Stimulated activated CD4-positive, alpha-beta T cell treated with anti-CD3 and anti-CD28 coated beads, Interleukin-15, amount 100 ng/mL, for 1 hour (primary cell): ENCODE measurements at regions not wholly inside any gene's neighbourhood (a gene's known extent, or its start where the extent isn't known, plus 50 kb on each side); places are given as distances from the start of the nearest gene placed in this dataset.
"Not testable (repeated sequence)": the region's sequence is repeated elsewhere in the genome, so short reads cannot be mapped to it uniquely, and the experiment has no call there.

Experiments
- DNase-seq, 2 donors: peaks; one replicate each; pipeline ENCODE4 v3.0.0-alpha.2; 2020; ENCODE audit warnings: low read depth in 1 of 2, low spot score in 1 of 2

- no peak for DNase-seq
Measured at GRCh38 chr9:124084087-124084486, 72.5 kb downstream of the LHX2 start.

GRCh38 chr9:124087226-124087625 lies 75.7 kb downstream of the LHX2 start:
- DNase-seq, result no peak

- DNase-seq, result no peak
Measured at GRCh38 chr9:124088476-124088837, 76.9 kb downstream of the LHX2 start.

- DNase-seq, result not testable (repeated sequence)
Measured at GRCh38 chr9:124089631-124090488, 78.3 kb downstream of the LHX2 start.

GRCh38 chr9:124098141-124098905 lies 86.8 kb downstream of the LHX2 start:
- no peak for DNase-seq

- DNase-seq, result no peak
Measured at GRCh38 chr9:124099860-124100259, 88.3 kb downstream of the LHX2 start.

- DNase-seq, result no peak
Measured at GRCh38 chr9:124101215-124101968, 89.8 kb downstream of the LHX2 start.

- no peak for DNase-seq
Measured at GRCh38 chr9:124101969-124102345, 90.4 kb downstream of the LHX2 start.

- no peak for DNase-seq
Measured at GRCh38 chr9:124102363-124102762, 90.8 kb downstream of the LHX2 start.

- DNase-seq, result no peak
Measured at GRCh38 chr9:124105266-124105665, 93.7 kb downstream of the LHX2 start.

GRCh38 chr9:124108216-124108615 lies 96.6 kb downstream of the LHX2 start:
- DNase-seq, result no peak

GRCh38 chr9:124110307-124110915 lies 98.8 kb downstream of the LHX2 start:
- DNase-seq, result peak in 1 of 2 donors; percentile 8

- no peak for DNase-seq
Measured at GRCh38 chr9:124116683-124117363, 105.3 kb downstream of the LHX2 start.

GRCh38 chr9:124118894-124119293 lies 107.3 kb downstream of the LHX2 start:
- no peak for DNase-seq

- no peak for DNase-seq
Measured at GRCh38 chr9:124120272-124120671, 108.7 kb downstream of the LHX2 start.

GRCh38 chr9:124121725-124122124 lies 110.2 kb downstream of the LHX2 start:
- DNase-seq, result no peak

- DNase-seq, result no peak
Measured at GRCh38 chr9:124122321-124122720, 110.8 kb downstream of the LHX2 start.

GRCh38 chr9:124122813-124123462 lies 111.4 kb downstream of the LHX2 start:
- DNase-seq, result no peak

- not testable (repeated sequence) for DNase-seq
Measured at GRCh38 chr9:124123621-124124020, 112.1 kb downstream of the LHX2 start.
